Stomach (tissue), 4 donors: ENCODE measurements at regions not wholly inside any gene's neighbourhood (a gene's known extent, or its start where the extent isn't known, plus 50 kb on each side); places are given as distances from the start of the nearest gene placed in this dataset.

Source experiments
- CTCF ChIP-seq, 7 experiments: fragments of 450-650 bp in 4 of 7; fragments of 200-600 bp in 3 of 7; sonication (generic) in 3 of 7; IDR thresholded peaks; one replicate each; pipeline ENCODE4 v1.5.1; 2016 to 2019; ENCODE audit warnings: antibody characterized with exemption in 7 of 7, control low read depth in 2 of 7, mild to moderate bottlenecking in 1 of 7
- EP300 ChIP-seq: sonication (generic); formaldehyde crosslinking; IDR thresholded peaks from one replicate; pipeline ENCODE4 v1.6.1; 2017; ENCODE audit warnings: antibody characterized with exemption
- POLR2A ChIP-seq, 4 donors: fragments of 450-650 bp; IDR thresholded peaks; one replicate each; pipeline ENCODE4 v1.6.1; 2016; ENCODE audit warnings: antibody characterized with exemption in 4 of 4, control low read depth in 2 of 4, mild to moderate bottlenecking in 1 of 4, moderate library complexity in 1 of 4
- POLR2AphosphoS5 ChIP-seq, 3 donors: sonication (generic); formaldehyde crosslinking; IDR thresholded peaks; one replicate each; pipeline ENCODE4 v1.6.1; 2016; ENCODE audit warnings: antibody characterized with exemption in 3 of 3

DNA sequence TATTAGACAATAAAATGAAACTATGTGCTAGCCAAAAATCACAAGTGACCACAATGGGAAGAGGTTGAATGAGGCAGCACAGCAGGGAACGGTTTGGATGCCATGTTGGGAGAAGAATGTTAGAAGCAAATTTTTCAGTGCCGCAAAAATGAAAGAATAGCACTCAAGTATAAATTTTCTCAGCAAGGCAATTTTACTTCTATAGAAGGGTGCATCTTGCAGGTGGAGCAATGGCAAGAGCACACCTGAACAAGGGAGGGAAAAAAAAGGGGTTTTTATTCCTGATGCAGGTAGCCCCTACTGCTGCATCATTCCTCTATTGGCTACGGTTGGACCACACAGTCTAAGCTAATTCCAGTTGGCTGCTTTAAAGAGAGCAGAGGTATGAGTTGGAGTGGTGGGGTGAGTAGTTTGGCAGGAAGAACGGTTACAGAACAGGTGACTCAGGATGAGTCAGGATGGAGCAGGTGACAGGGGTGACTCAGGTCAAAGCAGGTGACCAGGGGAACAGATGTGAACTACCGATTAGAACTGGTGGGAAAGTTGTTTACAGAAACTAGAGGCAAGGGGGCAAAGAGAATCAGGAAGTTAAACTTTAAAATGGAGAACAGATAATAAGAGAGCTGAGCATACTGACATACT is 301.1 kb upstream of the NRIP1 start:
- TF ChIP-seq CTCF (IDR thresholded peaks at IDR 0.05) (no peak), POLR2AphosphoS5 (IDR thresholded peaks at IDR 0.05) (no peak), POLR2A (IDR thresholded peaks at IDR 0.05) (no peak), EP300 (no peak)
